Epithelial cell of prostate (primary cell): ENCODE measurements at regions not wholly inside any gene's neighbourhood (a gene's known extent, or its start where the extent isn't known, plus 50 kb on each side); places are given as distances from the start of the nearest gene placed in this dataset.

Experiments
- DNase-seq: peaks from one replicate; pipeline ENCODE4 v3.0.0-alpha.2; 2011; ENCODE audit warnings: low read depth, low spot score
- H3K27ac ChIP-seq: fragments of 450-650 bp; 2 replicates; pipeline ENCODE4 v1.5.1; 2017; ENCODE audit warnings: mild to moderate bottlenecking

- DNase-seq, result no peak
- H3K27ac ChIP-seq, result no peak overlapping the region
These were observed 81.6 kb upstream of the SP4 start for GRCh38 chr7:21346297-21346696.

GRCh38 chr7:21352540-21353387, 75.1 kb upstream of the SP4 start:
- H3K27ac ChIP-seq, result no peak overlapping the region

GRCh38 chr7:21353388-21353780, 74.5 kb upstream of the SP4 start:
- H3K27ac ChIP-seq, result no peak overlapping the region
- DNase-seq, result no peak

More at GRCh38 chr7:21352540-21353387, 75.1 kb upstream of the SP4 start:
- DNase-seq, result no peak

- H3K27ac ChIP-seq, result no peak overlapping the region
- no peak for DNase-seq
These were observed 73.6 kb upstream of the SP4 start for GRCh38 chr7:21354284-21354683.

- H3K27ac ChIP-seq, result no peak overlapping the region
- DNase-seq, result no peak
These were observed 72.4 kb upstream of the SP4 start for GRCh38 chr7:21355406-21355874.

- DNase-seq, result no peak
- H3K27ac ChIP-seq, result no peak overlapping the region
These were observed 71.3 kb upstream of the SP4 start for GRCh38 chr7:21356616-21357015.

- DNase-seq, result no peak
- no peak overlapping the region for H3K27ac ChIP-seq
These were observed 70.5 kb upstream of the SP4 start for GRCh38 chr7:21357151-21358097.

GRCh38 chr7:21358648-21359047, 69.2 kb upstream of the SP4 start:
- H3K27ac ChIP-seq, result peak overlapping the region; percentile 7
- no peak for DNase-seq

- no peak overlapping the region for H3K27ac ChIP-seq
- no peak for DNase-seq
These were observed 68.7 kb upstream of the SP4 start for GRCh38 chr7:21359163-21359562.

- no peak for DNase-seq
- no peak overlapping the region for H3K27ac ChIP-seq
These were observed 66.3 kb upstream of the SP4 start for GRCh38 chr7:21361413-21362125.

GRCh38 chr7:21364801-21365271, 63.0 kb upstream of the SP4 start:
- peak; percentile 22 for DNase-seq
- peak overlapping the region; percentile 55 for H3K27ac ChIP-seq

- DNase-seq, result peak; percentile 84
- H3K27ac ChIP-seq, result peak overlapping the region; percentile 55
These were observed 61.8 kb upstream of the SP4 start for GRCh38 chr7:21365866-21366624.

- peak; percentile 12 for DNase-seq
- H3K27ac ChIP-seq, result peak overlapping the region; percentile 55
These were observed 60.8 kb upstream of the SP4 start for GRCh38 chr7:21367081-21367480.

GRCh38 chr7:21367537-21367936, 60.3 kb upstream of the SP4 start:
- DNase-seq, result no peak
- no peak overlapping the region for H3K27ac ChIP-seq

GRCh38 chr7:21368317-21368716, 59.6 kb upstream of the SP4 start:
- DNase-seq, result no peak
- H3K27ac ChIP-seq, result no peak overlapping the region

- no peak overlapping the region for H3K27ac ChIP-seq
These were observed 57.5 kb upstream of the SP4 start for GRCh38 chr7:21370283-21370982.

GRCh38 chr7:21371360-21371759, 56.5 kb upstream of the SP4 start:
- no peak for DNase-seq
- H3K27ac ChIP-seq, result no peak overlapping the region

More at GRCh38 chr7:21370283-21370982, 57.5 kb upstream of the SP4 start:
- DNase-seq, result no peak

- no peak for DNase-seq
- H3K27ac ChIP-seq, result no peak overlapping the region
These were observed 54.9 kb upstream of the SP4 start for GRCh38 chr7:21373031-21373430.

GRCh38 chr7:21374134-21374533, 53.7 kb upstream of the SP4 start:
- DNase-seq, result no peak
- H3K27ac ChIP-seq, result no peak overlapping the region
